ENCODE measurements at regions not wholly inside any gene's neighbourhood (a gene's known extent, or its start where the extent isn't known, plus 50 kb on each side); places are given as distances from the start of the nearest gene placed in this dataset.

- H3K27ac ChIP-seq (ENCODE audit: extremely low read depth, low read depth, low read length): no peak overlapping the region
- ChIA-PET POLR2A (interaction anchor here (2.6 kb wide), 1 partner anchor 60 kb away, joined by 10 read pairs; the partner anchor contains the start of gene TNRC6C), CTCF (interaction anchor here (0.8 kb wide), 2 partner anchors 114 to 254 kb away, joined by 3 read pairs; no protein-coding TSS in a partner anchor)
- H3K4me3 ChIP-seq (ENCODE audit: low read depth, low read length): no peak overlapping the region
- H3K36me3 ChIP-seq (ENCODE audit: control insufficient read depth in 2 of 2, insufficient read depth in 1 of 2, low read length in 2 of 2): no peaks in the 10 kb centered on the region
- no peaks in the 10 kb centered on the region for H3K4me1 ChIP-seq (ENCODE audit: control insufficient read depth, insufficient read depth, low read length)
- H3K9me3 ChIP-seq (ENCODE audit: control insufficient read depth, insufficient read depth, low read depth, low read length): no peaks in the 10 kb centered on the region
- TF ChIP-seq ZNF324 (tag by site-specific recombination; IDR thresholded peaks at IDR 0.05): no peak
- no peak for TF ChIP-seq ZNF792 (tag by site-specific recombination; IDR thresholded peaks at IDR 0.05)
- TF ChIP-seq PRDM6 (tag by site-specific recombination; IDR thresholded peaks at IDR 0.05): no peak
- TF ChIP-seq ZBTB21 (tag by site-specific recombination; IDR thresholded peaks at IDR 0.05): no peak
- TF ChIP-seq ZNF132 (tag by site-specific recombination; IDR thresholded peaks at IDR 0.05; ENCODE audit: borderline replicate concordance): no peak
- no peak for TF ChIP-seq ZFP3 (tag by site-specific recombination; IDR thresholded peaks at IDR 0.05; ENCODE audit: low read depth)
- TF ChIP-seq ZNF311 (tag by site-specific recombination; IDR thresholded peaks at IDR 0.05; ENCODE audit: borderline replicate concordance): no peak
- TF ChIP-seq, protein P1, sequence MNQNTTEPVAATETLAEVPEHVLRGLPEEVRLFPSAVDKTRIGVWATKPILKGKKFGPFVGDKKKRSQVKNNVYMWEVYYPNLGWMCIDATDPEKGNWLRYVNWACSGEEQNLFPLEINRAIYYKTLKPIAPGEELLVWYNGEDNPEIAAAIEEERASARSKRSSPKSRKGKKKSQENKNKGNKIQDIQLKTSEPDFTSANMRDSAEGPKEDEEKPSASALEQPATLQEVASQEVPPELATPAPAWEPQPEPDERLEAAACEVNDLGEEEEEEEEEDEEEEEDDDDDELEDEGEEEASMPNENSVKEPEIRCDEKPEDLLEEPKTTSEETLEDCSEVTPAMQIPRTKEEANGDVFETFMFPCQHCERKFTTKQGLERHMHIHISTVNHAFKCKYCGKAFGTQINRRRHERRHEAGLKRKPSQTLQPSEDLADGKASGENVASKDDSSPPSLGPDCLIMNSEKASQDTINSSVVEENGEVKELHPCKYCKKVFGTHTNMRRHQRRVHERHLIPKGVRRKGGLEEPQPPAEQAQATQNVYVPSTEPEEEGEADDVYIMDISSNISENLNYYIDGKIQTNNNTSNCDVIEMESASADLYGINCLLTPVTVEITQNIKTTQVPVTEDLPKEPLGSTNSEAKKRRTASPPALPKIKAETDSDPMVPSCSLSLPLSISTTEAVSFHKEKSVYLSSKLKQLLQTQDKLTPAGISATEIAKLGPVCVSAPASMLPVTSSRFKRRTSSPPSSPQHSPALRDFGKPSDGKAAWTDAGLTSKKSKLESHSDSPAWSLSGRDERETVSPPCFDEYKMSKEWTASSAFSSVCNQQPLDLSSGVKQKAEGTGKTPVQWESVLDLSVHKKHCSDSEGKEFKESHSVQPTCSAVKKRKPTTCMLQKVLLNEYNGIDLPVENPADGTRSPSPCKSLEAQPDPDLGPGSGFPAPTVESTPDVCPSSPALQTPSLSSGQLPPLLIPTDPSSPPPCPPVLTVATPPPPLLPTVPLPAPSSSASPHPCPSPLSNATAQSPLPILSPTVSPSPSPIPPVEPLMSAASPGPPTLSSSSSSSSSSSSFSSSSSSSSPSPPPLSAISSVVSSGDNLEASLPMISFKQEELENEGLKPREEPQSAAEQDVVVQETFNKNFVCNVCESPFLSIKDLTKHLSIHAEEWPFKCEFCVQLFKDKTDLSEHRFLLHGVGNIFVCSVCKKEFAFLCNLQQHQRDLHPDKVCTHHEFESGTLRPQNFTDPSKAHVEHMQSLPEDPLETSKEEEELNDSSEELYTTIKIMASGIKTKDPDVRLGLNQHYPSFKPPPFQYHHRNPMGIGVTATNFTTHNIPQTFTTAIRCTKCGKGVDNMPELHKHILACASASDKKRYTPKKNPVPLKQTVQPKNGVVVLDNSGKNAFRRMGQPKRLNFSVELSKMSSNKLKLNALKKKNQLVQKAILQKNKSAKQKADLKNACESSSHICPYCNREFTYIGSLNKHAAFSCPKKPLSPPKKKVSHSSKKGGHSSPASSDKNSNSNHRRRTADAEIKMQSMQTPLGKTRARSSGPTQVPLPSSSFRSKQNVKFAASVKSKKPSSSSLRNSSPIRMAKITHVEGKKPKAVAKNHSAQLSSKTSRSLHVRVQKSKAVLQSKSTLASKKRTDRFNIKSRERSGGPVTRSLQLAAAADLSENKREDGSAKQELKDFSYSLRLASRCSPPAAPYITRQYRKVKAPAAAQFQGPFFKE (tag by site-specific recombination; IDR thresholded peaks at IDR 0.05; ENCODE audit: borderline replicate concordance): no peak
- no peak for TF ChIP-seq MZF1 (tag by site-specific recombination; IDR thresholded peaks at IDR 0.05; ENCODE audit: borderline replicate concordance)
Measured at GRCh38 chr17:77898521-77899434, 59.7 kb upstream of the TNRC6C start.

- no peaks in the 10 kb centered on the region for H3K4me1 ChIP-seq (ENCODE audit: control insufficient read depth, insufficient read depth, low read length)
- TF ChIP-seq ZBTB1 (tag by site-specific recombination; IDR thresholded peaks at IDR 0.05) (no peak), ZNF792 (tag by site-specific recombination; IDR thresholded peaks at IDR 0.05) (no peak), ZNF558 (tag by site-specific recombination; IDR thresholded peaks at IDR 0.05) (no peak), HOXC10 (CRISPR knock-in tag; IDR thresholded peaks at IDR 0.05) (no peak), ZNF677 (tag by site-specific recombination; IDR thresholded peaks at IDR 0.05) (no peak)
- H3K9me3 ChIP-seq (ENCODE audit: control insufficient read depth, insufficient read depth, low read depth, low read length): no peaks in the 10 kb centered on the region
- ChIA-PET CTCF (interaction anchor here (0.8 kb wide), 1 partner anchor 254 kb away, joined by 3 read pairs; no protein-coding TSS in a partner anchor), POLR2A (interaction anchor here (0.6 to 2.6 kb wide), 2 partner anchors 59 to 582 kb away, joined by 5 to 10 read pairs; partner anchors contain the start of gene TNRC6C)
- no peaks in the 10 kb centered on the region for H3K36me3 ChIP-seq (ENCODE audit: control insufficient read depth in 2 of 2, insufficient read depth in 1 of 2, low read length in 2 of 2)
- H3K27ac ChIP-seq (ENCODE audit: extremely low read depth, low read depth, low read length): no peak overlapping the region
- no peak overlapping the region for H3K4me3 ChIP-seq (ENCODE audit: low read depth, low read length)
Measured at GRCh38 chr17:77899498-77899897, 59.0 kb upstream of the TNRC6C start.
